AG04450 (cell line): ENCODE measurements at regions not wholly inside any gene's neighbourhood (a gene's known extent, or its start where the extent isn't known, plus 50 kb on each side); places are given as distances from the start of the nearest gene placed in this dataset.

ENCODE experiments used
- CTCF ChIA-PET: fragments of 300-600, 350-600 bp; formaldehyde crosslinking; extraction: SDS; loops from one replicate; lab custom pipeline; 2022; ENCODE audit warnings: antibody characterized with exemption, inconsistent platforms; lab: Charles Lee
- POLR2A ChIA-PET: fragments of 350-600 bp; formaldehyde crosslinking; extraction: SDS; loops from one replicate; lab custom pipeline; 2021; ENCODE audit warnings: antibody characterized with exemption, inconsistent platforms; lab: Yijun Ruan, JAX
- DNase-seq: peaks from one replicate; pipeline ENCODE4 v3.0.0-alpha.2; 2011; ENCODE audit warnings: low read depth, low spot score
- H3K27ac ChIP-seq: one replicate; pipeline ENCODE4 v1.5.1; 2012; ENCODE audit warnings: low read depth, low read length, control low read depth
- H3K27me3 ChIP-seq: one replicate; pipeline ENCODE4 v1.6.0; 2012; ENCODE audit warnings: low read length; ENCODE audit not compliant: control insufficient read depth, insufficient read depth
- H3K4me3 ChIP-seq: 2 replicates; pipeline ENCODE4 v1.5.1; 2011; ENCODE audit warnings: mild to moderate bottlenecking, low read depth, low read length, control low read depth
- H3K9me3 ChIP-seq: 2 replicates; pipeline ENCODE4 v1.5.1; 2012; ENCODE audit warnings: low read length; ENCODE audit not compliant: control insufficient read depth, insufficient read depth
- CTCF ChIP-seq: IDR thresholded peaks from 2 replicates; pipeline ENCODE4 v1.5.1; 2011; ENCODE audit warnings: low read depth, low read length, control low read depth, inconsistent platforms

GRCh38 chr4:58275856-58276255 is 1165.7 kb upstream of the IGFBP7 start:
- CTCF ChIA-PET: no interaction called here

GRCh38 chr4:58274553-58274952 is 1164.4 kb upstream of the IGFBP7 start:
- TF ChIP-seq CTCF: no peak
- no peak overlapping the region for H3K4me3 ChIP-seq
- H3K27ac ChIP-seq: no peak overlapping the region
- ChIA-PET POLR2A (no interaction called here), CTCF (no interaction called here)
- H3K9me3 ChIP-seq: peaks cover 13% of the 10 kb centered on the region
- H3K27me3 ChIP-seq: no peaks in the 10 kb centered on the region
- no peak for DNase-seq

More at GRCh38 chr4:58275856-58276255, 1165.7 kb upstream of the IGFBP7 start:
- TF ChIP-seq CTCF: no peak
- Histone ChIP-seq H3K9me3 (peaks cover 4% of the 10 kb centered on the region), H3K4me3 (no peak overlapping the region), H3K27me3 (no peaks in the 10 kb centered on the region), H3K27ac (no peak overlapping the region)
- POLR2A ChIA-PET: no interaction called here
- DNase-seq: no peak

- Histone ChIP-seq H3K27ac (no peak overlapping the region), H3K9me3 (peaks cover 13% of the 10 kb centered on the region), H3K27me3 (no peaks in the 10 kb centered on the region), H3K4me3 (no peak overlapping the region)
- no peak for TF ChIP-seq CTCF
- POLR2A ChIA-PET: no interaction called here
- no peak for DNase-seq
- CTCF ChIA-PET: no interaction called here
These were observed 1162.1 kb upstream of the IGFBP7 start for GRCh38 chr4:58272311-58272710.

- H3K9me3 ChIP-seq: peaks cover 8% of the 10 kb centered on the region
- H3K27ac ChIP-seq: no peak overlapping the region
- no peak for TF ChIP-seq CTCF
- ChIA-PET POLR2A (no interaction called here), CTCF (no interaction called here)
- no peak overlapping the region for H3K4me3 ChIP-seq
- DNase-seq: no peak
- no peaks in the 10 kb centered on the region for H3K27me3 ChIP-seq
These were observed 1155.5 kb upstream of the IGFBP7 start for GRCh38 chr4:58265734-58266133.

GRCh38 chr4:58261526-58261925 is 1151.3 kb upstream of the IGFBP7 start:
- H3K9me3 ChIP-seq: no peaks in the 10 kb centered on the region
- ChIA-PET CTCF (no interaction called here), POLR2A (no interaction called here)
- TF ChIP-seq CTCF: no peak
- H3K27me3 ChIP-seq: no peaks in the 10 kb centered on the region
- no peak overlapping the region for H3K4me3 ChIP-seq
- DNase-seq: no peak
- H3K27ac ChIP-seq: no peak overlapping the region
